Left kidney (tissue), 1 donor: ENCODE measurements at regions not wholly inside any gene's neighbourhood (a gene's known extent, or its start where the extent isn't known, plus 50 kb on each side); places are given as distances from the start of the nearest gene placed in this dataset.

Experiments used
- DNase-seq: peaks from one replicate; pipeline ENCODE4 v3.0.0-alpha.2; 2013

GRCh38 chr20:17129089-17129488 lies 97.8 kb upstream of the PCSK2 start:
- no peak for DNase-seq

- no peak for DNase-seq
Observed at GRCh38 chr20:17137692-17138091, 89.1 kb upstream of the PCSK2 start.

GRCh38 chr20:17138237-17138636 lies 88.6 kb upstream of the PCSK2 start:
- no peak for DNase-seq

GRCh38 chr20:17140894-17141293 lies 85.9 kb upstream of the PCSK2 start:
- no peak for DNase-seq

DNA sequence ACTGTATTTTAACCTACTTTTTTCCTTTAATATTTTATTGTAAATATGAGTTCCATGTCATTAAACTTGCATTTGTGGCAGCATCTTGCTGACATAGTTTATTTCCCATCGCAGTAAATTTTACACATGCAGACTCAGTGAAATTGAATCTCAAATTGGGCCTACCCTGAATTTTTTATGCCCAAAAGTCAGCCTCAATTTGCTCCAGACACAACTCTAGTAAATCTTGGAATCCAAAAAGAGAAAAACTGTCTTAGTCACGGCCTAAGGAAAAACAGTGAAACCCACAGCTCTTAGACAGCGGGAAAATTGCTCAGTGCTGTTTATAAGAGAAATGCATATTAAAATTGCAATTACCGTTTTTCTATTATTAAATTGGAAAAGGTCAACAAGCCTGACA lies 85.3 kb upstream of the PCSK2 start:
- DNase-seq, result no peak

DNA sequence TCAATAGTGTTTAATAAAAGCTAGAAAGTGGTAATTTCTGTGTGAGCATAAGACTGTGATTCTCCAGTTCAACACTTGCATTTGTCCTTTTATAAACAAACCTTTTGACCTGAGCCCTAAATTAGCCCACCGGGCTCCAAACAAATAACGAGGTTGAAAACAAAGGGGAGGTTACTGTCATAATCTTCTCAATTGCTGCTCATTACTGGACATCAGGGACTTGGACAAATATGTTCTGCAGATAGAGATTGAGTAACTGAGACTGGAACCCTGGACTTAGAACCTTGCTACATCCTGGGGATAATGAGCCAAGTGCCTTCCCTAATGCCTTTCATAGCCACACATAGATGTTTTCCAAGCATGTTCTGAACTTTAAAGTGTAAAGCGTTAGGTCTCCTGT lies 84.2 kb upstream of the PCSK2 start:
- DNase-seq, result no peak

DNA sequence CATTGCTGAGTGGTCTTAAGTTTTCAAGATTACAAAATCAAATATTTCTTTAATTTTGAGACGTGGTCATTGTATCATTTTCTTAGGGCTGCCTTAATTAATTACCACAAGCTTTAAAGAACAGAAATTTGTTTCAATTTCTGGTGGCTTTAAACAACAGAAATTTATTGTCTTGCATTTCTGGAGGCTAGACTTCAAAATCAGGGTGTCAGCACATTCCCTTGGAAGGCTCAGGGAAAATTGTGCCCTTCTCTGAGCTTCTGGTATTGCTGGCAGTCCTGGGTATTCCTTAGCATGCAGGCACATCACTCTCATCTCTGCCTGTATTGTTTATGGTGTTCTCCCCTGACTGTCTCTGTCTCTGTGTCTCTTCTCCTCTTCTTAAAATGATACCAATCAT lies 76.0 kb upstream of the PCSK2 start:
- DNase-seq, result no peak

- no peak for DNase-seq
Observed at GRCh38 chr20:17155401-17155800, 71.4 kb upstream of the PCSK2 start.

DNA sequence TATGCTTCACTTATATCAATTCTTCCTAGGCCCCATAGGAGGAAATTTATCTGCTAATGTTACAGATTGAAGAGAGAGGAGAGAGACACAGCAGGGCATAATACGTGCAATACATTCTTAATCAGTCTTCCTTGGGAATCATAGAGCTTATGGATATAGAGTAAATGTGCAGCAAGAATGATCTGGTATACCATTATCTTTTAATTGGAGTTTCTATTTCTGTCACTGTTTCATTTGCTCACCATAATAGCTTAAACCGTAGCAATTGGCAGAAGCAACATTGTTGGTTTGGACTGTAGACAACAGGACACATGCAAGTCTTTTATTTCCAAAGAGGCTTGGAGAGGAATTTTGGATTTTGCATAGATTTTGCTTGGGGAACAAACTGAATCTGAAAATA lies 68.1 kb upstream of the PCSK2 start:
- no peak for DNase-seq

DNA sequence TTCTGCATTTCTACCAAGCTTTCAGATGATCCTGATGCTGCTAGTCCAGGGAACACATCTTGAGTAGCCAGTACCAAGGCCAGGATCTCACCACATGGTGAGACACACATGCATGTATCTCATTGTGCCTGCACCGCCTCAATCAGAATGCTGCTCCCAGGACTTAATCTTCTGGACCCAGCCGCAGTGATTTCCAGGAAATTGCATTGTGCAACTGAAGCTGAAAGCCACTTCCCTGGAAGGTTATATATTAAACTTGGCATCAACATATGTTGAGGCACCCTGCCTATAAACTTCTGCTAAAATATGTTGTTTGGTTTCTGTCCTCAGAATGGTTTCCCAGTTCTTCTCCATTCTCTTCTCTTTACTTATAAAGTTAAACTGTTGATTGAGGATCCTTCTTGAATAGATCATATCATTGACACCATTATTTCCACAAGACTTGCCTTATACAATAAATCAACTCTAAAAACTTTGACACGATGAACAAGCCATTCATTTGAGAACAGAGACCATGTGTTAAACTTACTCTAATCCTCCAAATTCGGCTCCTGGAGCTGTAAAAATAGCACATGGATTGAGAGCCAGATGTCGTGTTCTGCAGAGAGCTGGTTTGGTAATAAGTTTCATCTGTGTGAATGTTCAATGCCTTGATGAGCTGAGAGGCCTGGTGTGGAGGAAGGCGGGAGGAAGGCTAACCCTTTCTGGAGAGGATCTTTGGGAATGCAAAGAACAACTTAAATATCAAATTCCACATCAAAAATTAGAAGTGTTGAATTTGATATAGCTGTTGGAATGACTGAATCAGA lies 65.0 kb upstream of the PCSK2 start:
- no peak for DNase-seq

DNA sequence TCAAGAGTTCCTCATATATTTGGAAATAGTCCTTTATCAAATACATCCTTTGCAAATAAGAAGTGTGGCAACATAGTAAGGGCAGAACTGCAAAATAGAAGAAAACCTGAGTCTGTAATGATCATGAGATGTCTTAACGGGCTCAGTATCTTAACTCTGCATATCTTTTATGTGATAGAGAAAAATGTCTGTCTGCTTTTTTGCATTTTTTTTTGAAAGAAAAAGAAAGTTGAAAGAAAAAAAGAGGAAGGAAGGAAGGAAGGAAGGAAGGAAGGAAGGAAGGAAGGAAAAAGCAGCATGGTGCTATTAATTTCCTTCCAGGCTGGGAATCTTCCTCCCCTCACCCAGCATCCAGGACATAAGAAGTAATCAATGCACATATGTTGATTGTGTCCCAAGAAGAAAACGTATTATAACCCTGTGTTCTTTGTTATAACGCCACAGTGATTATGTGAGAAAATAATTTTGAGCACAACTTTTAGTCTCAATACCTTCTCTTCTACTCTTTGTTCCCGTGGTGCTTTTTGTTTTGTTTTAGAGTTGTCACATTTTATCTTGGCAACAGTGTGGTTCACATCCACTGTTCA lies 58.7 kb upstream of the PCSK2 start:
- no peak for DNase-seq

DNA sequence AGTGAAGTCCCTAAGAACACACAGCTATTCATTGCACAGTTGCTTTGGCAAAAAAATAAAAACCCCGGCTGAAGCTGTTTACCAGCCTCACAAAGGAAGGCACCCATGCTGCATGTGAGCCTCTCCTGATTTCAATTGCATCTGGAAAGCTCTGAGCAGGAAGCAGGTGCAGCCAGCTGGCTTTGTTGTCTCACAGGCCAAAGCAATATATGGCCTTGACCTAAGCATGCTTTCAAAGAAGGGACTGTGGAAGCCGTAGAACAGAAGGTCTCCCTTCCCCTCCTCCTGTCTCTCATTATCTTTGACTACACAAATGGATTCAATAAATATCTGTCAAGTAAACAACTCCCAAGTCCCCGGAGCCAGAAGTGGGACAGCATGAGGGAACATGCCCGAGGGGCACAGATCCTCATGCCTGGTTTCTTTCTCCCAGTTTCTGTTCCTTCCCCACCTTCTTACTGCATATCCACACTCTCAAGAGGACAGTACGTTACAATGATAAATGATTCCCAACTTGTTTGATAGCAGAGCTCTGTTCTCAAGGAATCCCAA lies 57.2 kb upstream of the PCSK2 start:
- DNase-seq, result peak; percentile 6

DNA sequence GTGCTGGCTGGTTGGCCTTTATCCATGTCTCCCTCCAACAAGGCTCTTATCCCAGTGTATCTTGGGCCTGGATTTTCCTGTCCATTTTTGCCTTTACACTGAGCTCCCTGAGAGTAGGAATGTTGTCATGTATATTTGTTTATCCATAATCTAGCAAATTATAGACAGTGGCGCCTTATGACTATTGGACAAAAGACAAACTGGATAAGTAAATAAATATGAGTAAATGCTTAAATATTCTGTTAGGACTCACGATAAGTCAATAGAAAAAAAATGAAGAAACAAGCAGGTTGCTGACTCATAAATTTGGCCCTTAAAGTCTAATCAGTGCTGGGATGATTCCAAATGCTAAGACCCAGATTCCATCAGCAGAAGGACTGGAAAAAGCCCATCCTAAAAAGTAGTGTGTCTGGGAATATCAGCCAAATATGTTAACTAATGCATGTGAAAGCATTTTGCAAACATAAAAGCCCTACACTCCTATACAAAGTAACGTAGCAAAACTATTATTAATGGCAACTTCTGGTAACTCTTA lies 55.0 kb upstream of the PCSK2 start:
- DNase-seq, result no peak

DNA sequence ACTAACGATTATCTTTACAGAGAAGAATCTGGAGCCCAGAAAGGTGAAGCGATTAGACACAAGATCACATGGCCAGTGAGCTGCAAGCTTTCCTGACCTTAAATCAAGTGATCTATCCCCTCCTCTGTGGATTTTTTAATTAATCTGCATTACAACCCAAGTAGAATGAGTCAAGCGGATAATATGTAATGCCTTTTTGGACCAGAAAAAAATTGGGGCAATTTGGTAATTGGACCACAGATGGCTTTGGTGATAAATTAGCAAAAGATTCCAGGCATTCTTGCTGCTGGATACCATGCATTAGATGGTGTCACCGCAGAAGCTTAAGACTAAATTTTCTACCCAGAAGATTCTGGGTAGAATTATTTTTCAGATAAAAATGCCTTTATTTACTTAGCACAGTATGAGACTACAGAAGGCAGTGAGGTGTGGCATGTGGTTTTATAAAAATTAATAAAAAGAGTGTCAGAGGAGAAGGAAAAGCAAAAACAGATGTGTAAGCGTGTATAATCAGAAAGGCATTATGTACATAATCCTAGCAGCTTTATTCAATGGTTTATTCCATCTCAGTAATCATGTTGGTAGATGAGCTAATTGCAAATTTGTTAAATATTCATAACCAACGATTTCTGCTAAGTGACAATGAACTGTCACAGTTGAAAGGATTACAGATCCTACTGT lies 53.9 kb upstream of the PCSK2 start:
- no peak for DNase-seq
